GM12891 (cell line): ENCODE measurements at regions not wholly inside any gene's neighbourhood (a gene's known extent, or its start where the extent isn't known, plus 50 kb on each side); places are given as distances from the start of the nearest gene placed in this dataset.
"Not testable (repeated sequence)": the region's sequence is repeated elsewhere in the genome, so short reads cannot be mapped to it uniquely, and the experiment has no call there.

Experiments used
- DNase-seq: peaks from one replicate; pipeline ENCODE4 v3.0.0; 2011; ENCODE audit warnings: low spot score; ENCODE audit not compliant: insufficient read length
- FAIRE-seq: peaks from 2 replicates; lab custom pipeline; 2011; peaks lifted over from hg19 to GRCh38; lab: Jason Lieb, UNC
- PAX5 ChIP-seq: IDR thresholded peaks from 2 replicates; pipeline ENCODE4 v1.6.1; 2011; ENCODE audit warnings: low read length, moderate library complexity, mild to moderate bottlenecking; ENCODE audit not compliant: insufficient read depth, severe bottlenecking
- POLR2A ChIP-seq: IDR thresholded peaks from 2 replicates; pipeline ENCODE4 v1.6.1; 2011; ENCODE audit warnings: low read depth, low read length, control low read depth
- POLR2AphosphoS5 ChIP-seq: IDR thresholded peaks from 2 replicates; pipeline ENCODE4 v1.6.1; 2011; ENCODE audit warnings: low read depth, low read length, control low read depth
- POU2F2 ChIP-seq: IDR thresholded peaks from 2 replicates; pipeline ENCODE4 v1.6.1; 2011; ENCODE audit warnings: low read depth, mild to moderate bottlenecking, control low read depth, low read length, moderate library complexity
- SPI1 ChIP-seq: IDR thresholded peaks from 2 replicates; pipeline ENCODE4 v1.6.1; 2011; ENCODE audit warnings: low read depth, low read length, control low read depth
- TAF1 ChIP-seq: IDR thresholded peaks from 2 replicates; pipeline ENCODE4 v1.6.1; 2011; ENCODE audit warnings: low read depth, low read length, control low read depth

- DNase-seq, result no peak
- no peak for TF ChIP-seq PAX5
- TF ChIP-seq POU2F2, result no peak
- no peak for FAIRE-seq
Measured at GRCh38 chr7:24157666-24158065, 126.3 kb upstream of the NPY start.

DNA sequence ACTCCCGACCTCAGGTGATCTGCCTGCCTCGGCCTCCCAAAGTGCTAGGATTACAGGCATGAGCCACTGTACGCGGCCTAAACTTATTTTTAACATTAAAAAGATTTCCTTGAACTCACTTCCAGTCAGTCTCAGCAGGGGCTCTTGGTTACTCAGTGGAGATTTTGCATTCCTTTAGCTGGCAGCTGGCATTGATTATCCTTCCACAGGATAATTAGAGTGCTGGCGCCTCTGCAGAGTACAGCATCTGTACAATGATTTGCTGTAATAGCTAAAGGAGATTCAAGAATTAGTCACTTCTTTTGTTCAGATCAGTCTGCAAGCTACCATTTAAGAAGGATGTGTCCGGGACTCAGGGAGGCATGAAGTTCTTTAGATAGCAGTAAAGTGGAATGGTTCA lies 125.0 kb upstream of the NPY start:
- TF ChIP-seq POLR2AphosphoS5 (no peak), POU2F2 (no peak), SPI1 (no peak), TAF1 (no peak), PAX5 (no peak), POLR2A (no peak)
- DNase-seq (no peak), FAIRE-seq (no peak)

- no peak for DNase-seq
- TF ChIP-seq POLR2A, result no peak
- TF ChIP-seq POLR2AphosphoS5, result no peak
- TF ChIP-seq POU2F2, result no peak
- TF ChIP-seq TAF1, result no peak
- no peak for TF ChIP-seq PAX5
- TF ChIP-seq SPI1, result no peak
- FAIRE-seq, result no peak
Measured at GRCh38 chr7:24164401-24164800, 119.6 kb upstream of the NPY start.

- no peak for TF ChIP-seq POU2F2
- TF ChIP-seq SPI1, result no peak
- TF ChIP-seq POLR2AphosphoS5, result no peak
- no peak for TF ChIP-seq TAF1
- no peak for TF ChIP-seq PAX5
- no peak for TF ChIP-seq POLR2A
- FAIRE-seq (no peak), DNase-seq (no peak)
Measured at GRCh38 chr7:24169077-24169624, 114.8 kb upstream of the NPY start.

DNA sequence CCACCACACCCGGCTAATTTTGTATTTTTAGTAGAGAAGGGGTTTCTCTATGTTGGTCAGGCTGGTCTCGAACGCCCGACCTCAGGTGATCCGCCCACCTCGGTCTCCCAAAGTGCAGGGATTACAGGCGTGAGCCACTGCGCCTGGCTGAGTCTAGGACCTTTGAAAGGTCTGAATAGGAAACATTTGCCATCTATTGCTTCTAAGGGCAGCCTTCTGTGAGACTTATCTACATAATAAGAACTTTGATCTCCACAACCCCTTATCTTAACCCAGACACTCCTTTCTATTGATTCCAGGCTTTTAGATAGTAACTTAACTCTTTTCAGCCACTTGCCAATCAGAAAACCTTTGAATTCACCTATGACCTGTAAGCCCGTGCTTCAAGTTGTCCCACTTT lies 112.0 kb upstream of the NPY start:
- not testable (repeated sequence) for DNase-seq, FAIRE-seq

- FAIRE-seq, result no peak
- TF ChIP-seq POLR2AphosphoS5 (no peak), PAX5 (no peak), TAF1 (no peak), POU2F2 (no peak), SPI1 (no peak)
- DNase-seq, result no peak
Measured at GRCh38 chr7:24172856-24173255, 111.1 kb upstream of the NPY start.

DNA sequence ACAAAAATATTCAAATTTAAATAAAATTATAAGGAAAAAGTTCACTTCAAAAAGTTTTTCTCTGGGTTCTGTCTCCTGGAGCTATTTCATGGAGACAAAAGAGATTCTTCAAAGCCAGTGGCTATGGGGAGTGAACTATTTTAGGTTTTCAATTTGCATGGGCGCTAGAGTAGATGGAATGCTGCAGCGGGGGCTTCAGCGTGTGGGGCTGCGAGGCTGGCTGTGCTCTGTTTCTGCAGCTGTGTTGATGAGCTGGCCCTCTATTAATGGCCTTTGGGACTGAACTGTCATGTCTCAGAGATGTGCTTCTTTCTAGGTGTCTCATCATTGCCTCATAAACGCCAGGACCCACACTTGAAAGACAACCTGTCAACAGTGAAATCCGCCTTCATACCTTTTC lies 108.4 kb upstream of the NPY start:
- TF ChIP-seq POU2F2, result no peak
- TF ChIP-seq POLR2A, result no peak
- no peak for TF ChIP-seq POLR2AphosphoS5
- TF ChIP-seq PAX5, result no peak
- no peak for TF ChIP-seq SPI1
- no peak for TF ChIP-seq TAF1
- DNase-seq (no peak), FAIRE-seq (no peak)

DNA sequence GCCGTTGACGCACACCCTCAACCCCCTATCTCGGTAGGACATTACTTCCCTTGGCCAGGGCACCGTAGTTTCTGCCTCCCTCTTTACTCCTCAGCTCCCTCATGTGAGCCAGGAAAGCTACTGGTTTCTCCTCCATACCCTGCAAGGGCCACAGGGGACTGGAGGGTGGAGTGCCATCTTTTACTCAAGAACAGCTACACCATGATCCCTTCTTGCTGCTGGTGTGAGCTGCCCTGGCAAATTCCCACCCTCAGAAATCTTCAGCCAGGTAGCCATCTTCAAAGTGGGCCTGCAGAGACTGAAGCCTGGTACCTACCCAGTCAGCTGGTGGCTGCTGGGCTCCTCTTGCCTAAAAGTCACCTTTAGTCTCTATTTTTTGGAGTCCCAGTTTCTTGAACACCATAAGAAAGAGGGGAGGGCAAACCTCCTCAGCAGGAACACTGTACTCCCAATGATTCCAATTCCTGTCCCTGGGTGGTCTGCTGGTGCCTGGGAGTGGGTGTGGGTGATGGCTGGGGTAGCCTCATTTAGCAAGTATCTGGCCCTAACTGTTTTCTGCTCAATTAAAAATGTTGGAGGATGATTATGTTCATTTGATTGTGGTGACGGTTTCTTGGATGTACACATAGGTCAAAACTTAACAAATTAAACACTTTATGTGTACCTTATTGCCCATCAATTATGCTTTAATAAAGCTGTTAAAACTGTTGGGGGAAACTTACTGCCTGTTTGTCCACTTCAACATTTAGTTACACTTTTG lies 105.0 kb upstream of the NPY start:
- no peak for TF ChIP-seq SPI1
- TF ChIP-seq TAF1, result no peak
- TF ChIP-seq PAX5, result no peak
- no peak for TF ChIP-seq POLR2A
- TF ChIP-seq POU2F2, result no peak
- no peak for TF ChIP-seq POLR2AphosphoS5
- no peak for DNase-seq
- FAIRE-seq, result no peak

- FAIRE-seq (no peak), DNase-seq (no peak)
- TF ChIP-seq POU2F2 (no peak), PAX5 (no peak), POLR2A (no peak), POLR2AphosphoS5 (no peak), TAF1 (no peak), SPI1 (no peak)
Measured at GRCh38 chr7:24191362-24191761, 92.6 kb upstream of the NPY start.

- FAIRE-seq (no peak), DNase-seq (no peak)
- no peak for TF ChIP-seq PAX5
- no peak for TF ChIP-seq POLR2AphosphoS5
- TF ChIP-seq POLR2A, result no peak
- no peak for TF ChIP-seq TAF1
- no peak for TF ChIP-seq POU2F2
- TF ChIP-seq SPI1, result no peak
Measured at GRCh38 chr7:24192053-24192452, 91.9 kb upstream of the NPY start.

- DNase-seq, result no peak
- TF ChIP-seq SPI1 (no peak), PAX5 (no peak), TAF1 (no peak), POU2F2 (no peak), POLR2A (no peak), POLR2AphosphoS5 (no peak)
Measured at GRCh38 chr7:24192691-24193090, 91.3 kb upstream of the NPY start.

More at GRCh38 chr7:24192691-24193090, 91.3 kb upstream of the NPY start:
- FAIRE-seq, result no peak
